ENCODE measurements at regions not wholly inside any gene's neighbourhood (a gene's known extent, or its start where the extent isn't known, plus 50 kb on each side); places are given as distances from the start of the nearest gene placed in this dataset.
"Not testable (repeated sequence)": the region's sequence is repeated elsewhere in the genome, so short reads cannot be mapped to it uniquely, and the experiment has no call there.

- Histone ChIP-seq H3K4me1 (no peaks in the 10 kb centered on the region), H3K36me3 (no peaks in the 10 kb centered on the region), H3K9me3 (no peaks in the 10 kb centered on the region), H3K27me3 (no peaks in the 10 kb centered on the region), H3K27ac (no peak overlapping the region), H3K4me3 (no peak overlapping the region)
- DNase-seq (ENCODE audit: low spot score): no peak
- TF ChIP-seq CTCF (IDR thresholded peaks at IDR 0.05): no peak
These were observed 416.0 kb downstream of the ICE1 start for GRCh38 chr5:5838493-5838892.

- not testable (repeated sequence) for H3K27ac ChIP-seq; DNase-seq (ENCODE audit: low spot score); H3K4me1 ChIP-seq; H3K4me3 ChIP-seq; H3K9me3 ChIP-seq; H3K36me3 ChIP-seq; H3K27me3 ChIP-seq
These were observed 409.1 kb downstream of the ICE1 start for GRCh38 chr5:5831622-5832021.

GRCh38 chr5:5828619-5829018 lies 406.1 kb downstream of the ICE1 start:
- no peaks in the 10 kb centered on the region for H3K27me3 ChIP-seq
- no peaks in the 10 kb centered on the region for H3K9me3 ChIP-seq
- H3K4me1 ChIP-seq: no peaks in the 10 kb centered on the region
- no peak for DNase-seq (ENCODE audit: low spot score)
- no peak for TF ChIP-seq CTCF (IDR thresholded peaks at IDR 0.05)
- no peak overlapping the region for H3K27ac ChIP-seq
- no peaks in the 10 kb centered on the region for H3K36me3 ChIP-seq
- no peak overlapping the region for H3K4me3 ChIP-seq

- Histone ChIP-seq H3K27me3 (no peaks in the 10 kb centered on the region), H3K9me3 (no peaks in the 10 kb centered on the region), H3K27ac (no peak overlapping the region), H3K4me3 (no peak overlapping the region), H3K36me3 (no peaks in the 10 kb centered on the region), H3K4me1 (no peaks in the 10 kb centered on the region)
- no peak for DNase-seq (ENCODE audit: low spot score)
- TF ChIP-seq CTCF (IDR thresholded peaks at IDR 0.05): no peak
These were observed 404.4 kb downstream of the ICE1 start for GRCh38 chr5:5826911-5827310.

GRCh38 chr5:5822729-5823257 lies 400.3 kb downstream of the ICE1 start:
- DNase-seq (ENCODE audit: low spot score): no peak
- no peak for TF ChIP-seq CTCF (IDR thresholded peaks at IDR 0.05)
- Histone ChIP-seq H3K27me3 (no peaks in the 10 kb centered on the region), H3K4me1 (no peaks in the 10 kb centered on the region), H3K36me3 (no peaks in the 10 kb centered on the region), H3K4me3 (no peak overlapping the region), H3K9me3 (no peaks in the 10 kb centered on the region), H3K27ac (no peak overlapping the region)

GRCh38 chr5:5816960-5817359 lies 394.5 kb downstream of the ICE1 start:
- TF ChIP-seq CTCF (IDR thresholded peaks at IDR 0.05): no peak

More at GRCh38 chr5:5816960-5817359, 394.5 kb downstream of the ICE1 start:
- Histone ChIP-seq H3K4me3 (no peak overlapping the region), H3K27ac (no peak overlapping the region), H3K36me3 (no peaks in the 10 kb centered on the region), H3K27me3 (no peaks in the 10 kb centered on the region), H3K9me3 (no peaks in the 10 kb centered on the region), H3K4me1 (no peaks in the 10 kb centered on the region)
- DNase-seq (ENCODE audit: low spot score): no peak

Data from right atrium auricular region (tissue), 2 donors.